Mesothelial cell of epicardium (in vitro differentiated cells): ENCODE measurements at regions not wholly inside any gene's neighbourhood (a gene's known extent, or its start where the extent isn't known, plus 50 kb on each side); places are given as distances from the start of the nearest gene placed in this dataset.

Source experiments
- DNase-seq, 2 experiments: peaks; one replicate each; pipeline ENCODE4 v3.0.0; 2021; ENCODE audit warnings: low spot score in 2 of 2; ENCODE audit not compliant: unreplicated experiment in 2 of 2
- H3K27ac Mint-ChIP-seq: 2 replicates; pipeline ENCODE4 v1.8.0; 2021; ENCODE audit warnings: mixed read lengths
- H3K27me3 Mint-ChIP-seq: 2 replicates; pipeline ENCODE4 v1.8.0; 2021; ENCODE audit warnings: low read depth, mixed read lengths
- H3K36me3 Mint-ChIP-seq: 2 replicates; pipeline ENCODE4 v1.8.0; 2021; ENCODE audit warnings: mixed read lengths
- H3K4me1 Mint-ChIP-seq: 2 replicates; pipeline ENCODE4 v1.8.0; 2021; ENCODE audit warnings: mixed read lengths
- H3K4me3 Mint-ChIP-seq: 2 replicates; pipeline ENCODE4 v1.8.0; 2021; ENCODE audit warnings: mild to moderate bottlenecking, moderate library complexity, mixed read lengths
- H3K9me3 Mint-ChIP-seq: 2 replicates; pipeline ENCODE4 v1.8.0; 2021; ENCODE audit warnings: mixed read lengths
- TF ChIP-seq, protein P1 (sequence below): fragments of 200-600 bp; sonication (generic); IDR thresholded peaks from one replicate; pipeline ENCODE4 v1.5.0; 2021; ENCODE audit warnings: antibody characterized with exemption; ENCODE audit not compliant: unreplicated experiment

GRCh38 chr6:153215242-153215641, 84.2 kb upstream of the RGS17 start:
- Mint-ChIP-seq H3K4me1 (peaks cover 5% of the 10 kb centered on the region), H3K4me3 (no peak overlapping the region), H3K9me3 (no peaks in the 10 kb centered on the region), H3K27ac (no peak overlapping the region), H3K27me3 (peaks cover 6% of the 10 kb centered on the region), H3K36me3 (no peaks in the 10 kb centered on the region)
- no peak for DNase-seq
- TF ChIP-seq, protein P1, sequence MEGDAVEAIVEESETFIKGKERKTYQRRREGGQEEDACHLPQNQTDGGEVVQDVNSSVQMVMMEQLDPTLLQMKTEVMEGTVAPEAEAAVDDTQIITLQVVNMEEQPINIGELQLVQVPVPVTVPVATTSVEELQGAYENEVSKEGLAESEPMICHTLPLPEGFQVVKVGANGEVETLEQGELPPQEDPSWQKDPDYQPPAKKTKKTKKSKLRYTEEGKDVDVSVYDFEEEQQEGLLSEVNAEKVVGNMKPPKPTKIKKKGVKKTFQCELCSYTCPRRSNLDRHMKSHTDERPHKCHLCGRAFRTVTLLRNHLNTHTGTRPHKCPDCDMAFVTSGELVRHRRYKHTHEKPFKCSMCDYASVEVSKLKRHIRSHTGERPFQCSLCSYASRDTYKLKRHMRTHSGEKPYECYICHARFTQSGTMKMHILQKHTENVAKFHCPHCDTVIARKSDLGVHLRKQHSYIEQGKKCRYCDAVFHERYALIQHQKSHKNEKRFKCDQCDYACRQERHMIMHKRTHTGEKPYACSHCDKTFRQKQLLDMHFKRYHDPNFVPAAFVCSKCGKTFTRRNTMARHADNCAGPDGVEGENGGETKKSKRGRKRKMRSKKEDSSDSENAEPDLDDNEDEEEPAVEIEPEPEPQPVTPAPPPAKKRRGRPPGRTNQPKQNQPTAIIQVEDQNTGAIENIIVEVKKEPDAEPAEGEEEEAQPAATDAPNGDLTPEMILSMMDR, result no peak

GRCh38 chr6:153214436-153214835, 83.4 kb upstream of the RGS17 start:
- H3K27ac Mint-ChIP-seq, result no peak overlapping the region
- peaks cover 5% of the 10 kb centered on the region for H3K4me1 Mint-ChIP-seq
- no peak for DNase-seq
- peaks cover 6% of the 10 kb centered on the region for H3K27me3 Mint-ChIP-seq
- no peaks in the 10 kb centered on the region for H3K9me3 Mint-ChIP-seq
- TF ChIP-seq, protein P1, result no peak
- H3K36me3 Mint-ChIP-seq, result no peaks in the 10 kb centered on the region
- H3K4me3 Mint-ChIP-seq, result no peak overlapping the region

DNA sequence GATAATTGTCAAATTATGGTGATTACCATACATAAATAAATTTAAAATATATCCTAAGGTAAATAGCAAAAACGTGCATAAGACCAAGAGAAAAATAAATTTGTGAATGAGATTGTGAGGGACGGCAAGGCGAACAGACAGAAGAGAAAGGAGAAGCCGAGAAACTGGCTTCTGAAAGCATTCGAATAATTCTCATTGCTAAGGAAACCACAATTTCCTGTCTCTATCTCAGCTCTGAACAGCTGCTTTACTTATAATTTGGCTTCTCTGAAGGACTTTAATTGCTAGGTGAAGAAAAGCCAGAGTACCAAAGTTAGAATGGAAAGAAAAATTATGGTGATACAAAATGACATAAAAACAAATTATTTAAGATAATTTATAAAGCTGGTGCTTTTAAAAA, 79.0 kb upstream of the RGS17 start:
- H3K27ac Mint-ChIP-seq, result no peak overlapping the region

GRCh38 chr6:153208706-153209105, 77.6 kb upstream of the RGS17 start:
- TF ChIP-seq, protein P1, result no peak

More for the DNA sequence above, 79.0 kb upstream of the RGS17 start:
- Mint-ChIP-seq H3K27me3 (peaks cover 4% of the 10 kb centered on the region), H3K36me3 (no peaks in the 10 kb centered on the region), H3K4me1 (peaks cover 5% of the 10 kb centered on the region), H3K4me3 (no peak overlapping the region), H3K9me3 (no peaks in the 10 kb centered on the region)
- TF ChIP-seq, protein P1, result no peak
- DNase-seq, result no peak

DNA sequence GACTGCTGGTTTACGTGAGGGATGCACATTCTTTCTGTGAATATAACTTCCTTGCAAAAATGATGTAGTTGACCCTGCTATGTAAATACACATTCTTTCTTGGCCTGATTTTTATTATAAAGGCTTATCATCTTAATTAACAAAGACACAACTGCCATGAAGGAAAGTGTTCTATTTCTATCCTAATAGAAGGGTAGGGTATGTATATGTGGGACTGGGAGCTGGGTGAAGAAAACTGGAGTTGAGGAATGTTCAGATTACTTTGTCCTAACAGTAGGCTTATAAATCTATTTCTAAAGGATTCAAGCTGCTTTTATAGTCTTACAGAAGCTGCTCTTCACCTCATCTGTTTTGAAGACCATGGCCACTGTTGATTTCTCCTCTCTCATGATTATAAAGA, 76.5 kb upstream of the RGS17 start:
- H3K36me3 Mint-ChIP-seq, result no peaks in the 10 kb centered on the region
- TF ChIP-seq, protein P1, result no peak
- no peak overlapping the region for H3K27ac Mint-ChIP-seq
- no peaks in the 10 kb centered on the region for H3K9me3 Mint-ChIP-seq
- H3K4me3 Mint-ChIP-seq, result no peak overlapping the region
- peaks cover 4% of the 10 kb centered on the region for H3K27me3 Mint-ChIP-seq
- H3K4me1 Mint-ChIP-seq, result no peaks in the 10 kb centered on the region
- DNase-seq, result no peak

More at GRCh38 chr6:153208706-153209105, 77.6 kb upstream of the RGS17 start:
- Mint-ChIP-seq H3K4me1 (no peaks in the 10 kb centered on the region), H3K9me3 (no peaks in the 10 kb centered on the region), H3K36me3 (no peaks in the 10 kb centered on the region), H3K4me3 (no peak overlapping the region), H3K27me3 (peaks cover 4% of the 10 kb centered on the region), H3K27ac (no peak overlapping the region)
- DNase-seq, result no peak

DNA sequence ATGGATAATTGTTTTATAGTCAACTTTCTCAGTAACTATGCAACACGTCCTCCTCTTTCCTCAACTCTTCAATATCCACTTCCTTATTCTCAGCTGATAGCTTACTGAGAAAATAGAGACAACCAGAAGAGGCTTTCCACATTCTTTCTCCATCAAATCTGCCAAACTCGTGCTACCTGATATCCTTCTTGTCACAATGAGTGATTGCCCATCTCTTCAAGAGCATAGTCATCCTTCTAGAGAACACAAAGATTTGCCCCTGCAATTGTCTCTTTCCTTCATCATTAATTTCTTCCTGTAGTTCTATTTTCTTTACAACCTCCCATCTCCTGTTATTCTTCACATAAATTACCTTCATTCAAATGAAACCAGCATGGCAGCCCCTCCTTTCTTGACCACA, 75.9 kb upstream of the RGS17 start:
- TF ChIP-seq, protein P1, result no peak
- no peak overlapping the region for H3K4me3 Mint-ChIP-seq
- H3K4me1 Mint-ChIP-seq, result no peaks in the 10 kb centered on the region
- H3K9me3 Mint-ChIP-seq, result no peaks in the 10 kb centered on the region
- H3K27ac Mint-ChIP-seq, result no peak overlapping the region
- DNase-seq, result no peak
- no peaks in the 10 kb centered on the region for H3K36me3 Mint-ChIP-seq
- peaks cover 5% of the 10 kb centered on the region for H3K27me3 Mint-ChIP-seq
